GM18502 (cell line): ENCODE measurements at regions not wholly inside any gene's neighbourhood (a gene's known extent, or its start where the extent isn't known, plus 50 kb on each side); places are given as distances from the start of the nearest gene placed in this dataset.

Experiments used
- ATAC-seq: cut with Tn5 transposase; IDR thresholded peaks from one replicate; pipeline ENCODE4 v1.9.1; 2021; ENCODE audit warnings: mild to moderate bottlenecking; ENCODE audit not compliant: unreplicated experiment, poor library complexity

GRCh38 chr18:37628470-37629220 is 63.0 kb upstream of the CELF4 start:
- ATAC-seq, result no peak

DNA sequence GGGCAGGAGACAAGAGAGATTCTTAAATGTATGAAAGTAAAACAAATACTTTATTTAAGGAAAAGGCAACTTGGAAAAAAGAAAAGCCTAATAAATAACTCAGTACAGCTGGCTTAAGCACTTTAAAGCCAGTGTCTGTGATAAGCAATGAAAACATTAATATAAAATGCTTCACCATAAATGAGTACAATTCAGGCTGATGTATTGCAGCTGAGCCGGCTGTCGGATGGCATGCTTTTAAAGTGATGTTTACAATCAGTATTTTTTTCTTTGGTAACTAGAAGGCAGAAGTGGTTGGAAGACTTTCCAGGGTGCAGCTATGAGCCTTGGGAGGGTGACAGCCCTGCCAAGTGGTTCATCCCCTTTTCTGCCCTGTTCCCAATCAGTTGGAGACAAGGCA is 58.7 kb upstream of the CELF4 start:
- ATAC-seq, result no peak

DNA sequence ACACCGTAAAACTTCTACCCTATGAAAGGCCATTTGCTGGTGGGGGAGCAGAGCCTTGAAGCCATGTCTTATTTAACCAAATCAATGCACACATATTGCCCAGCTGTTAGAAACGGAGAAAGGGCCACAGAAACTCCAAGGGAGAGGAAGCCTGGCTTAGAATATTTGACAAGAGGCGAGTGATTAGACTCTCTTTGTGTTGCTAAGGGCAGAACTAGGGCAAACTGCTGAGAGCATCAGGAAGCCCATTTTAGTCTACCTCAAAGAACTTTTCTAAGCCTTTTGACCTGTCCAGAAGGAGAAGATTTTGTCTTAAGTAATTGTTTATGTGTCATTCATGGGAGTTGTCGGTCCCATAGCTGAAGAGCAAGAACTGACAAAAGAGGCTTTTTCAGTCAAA is 54.4 kb upstream of the CELF4 start:
- no peak for ATAC-seq

DNA sequence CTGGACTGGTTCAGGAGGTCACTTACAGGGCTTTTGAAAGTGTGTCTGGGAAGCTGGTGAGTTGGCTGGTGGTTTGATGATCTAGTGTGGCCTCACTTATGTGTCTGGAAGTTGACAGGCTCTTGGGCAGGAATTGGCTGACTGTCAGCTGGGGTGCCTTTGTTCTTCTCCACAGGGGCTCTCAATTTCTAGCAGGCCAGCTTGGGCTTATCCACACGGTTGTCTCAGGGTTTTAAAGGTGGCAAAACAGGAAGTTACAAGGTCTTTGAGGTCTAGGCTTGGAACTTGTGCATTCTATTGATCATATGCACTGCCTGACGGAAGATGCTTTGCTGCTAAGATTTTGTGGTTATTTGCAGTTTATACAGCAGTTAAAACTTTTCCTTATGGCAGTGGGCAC is 52.0 kb upstream of the CELF4 start:
- no peak for ATAC-seq
